ENCODE measurements at regions not wholly inside any gene's neighbourhood (a gene's known extent, or its start where the extent isn't known, plus 50 kb on each side); places are given as distances from the start of the nearest gene placed in this dataset.
A peak's percentile ranks its signal among the peaks of the same experiment; 100 is the strongest.

DNA sequence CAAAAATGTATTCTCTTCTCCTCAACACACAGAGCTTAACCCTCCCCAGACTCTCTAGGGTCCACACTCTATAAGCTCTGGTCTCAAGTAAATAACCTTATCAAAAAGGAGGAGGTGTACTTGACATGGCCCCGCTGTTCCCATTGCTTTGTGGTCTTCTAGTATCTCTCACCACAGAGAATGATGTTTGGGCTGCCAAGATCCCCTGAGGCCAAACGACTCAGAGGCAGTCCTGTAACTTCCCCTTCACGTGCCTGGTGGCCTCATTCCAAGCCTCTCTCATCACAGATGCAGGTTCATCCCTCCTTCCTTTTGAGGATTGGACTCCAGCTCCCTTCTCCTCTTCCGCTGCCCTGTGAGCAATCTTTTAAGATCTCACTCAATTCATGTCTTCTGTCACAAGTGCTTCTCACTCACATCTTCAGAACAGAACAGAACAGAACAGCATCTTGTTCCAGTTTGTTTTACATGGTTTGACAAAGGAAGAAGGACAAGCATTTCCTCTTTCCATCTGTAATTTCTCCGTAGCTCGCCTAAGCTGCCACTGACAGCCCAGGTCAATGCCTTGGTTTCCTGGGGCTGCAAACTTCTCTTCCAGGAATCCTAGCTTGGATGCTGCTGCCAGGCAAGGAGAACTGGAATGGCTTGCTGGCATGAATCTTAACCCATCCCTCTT, 541.5 kb downstream of the CD83 start:
- Mint-ChIP-seq H3K9me3 (no peaks in the 10 kb centered on the region), H3K27me3 (peaks cover 14% of the 10 kb centered on the region), H3K4me3 (no peak overlapping the region), H3K4me1 (peaks cover 34% of the 10 kb centered on the region), H3K36me3 (ENCODE audit: low read depth) (no peaks in the 10 kb centered on the region), H3K27ac (no peak overlapping the region)
- POLR2A ChIA-PET: interaction anchor here (0.7 kb wide), 1 partner anchor 199 kb away, joined by 3 read pairs; no protein-coding TSS in a partner anchor
- DNase-seq: no peak
- CTCF ChIA-PET: interaction anchor here (1.0 kb wide), 1 partner anchor 23 kb away, joined by 3 read pairs; no protein-coding TSS in a partner anchor

- ChIA-PET POLR2A (no interaction called here), CTCF (no interaction called here)
- Mint-ChIP-seq H3K27me3 (peaks cover 14% of the 10 kb centered on the region), H3K9me3 (no peaks in the 10 kb centered on the region), H3K36me3 (ENCODE audit: low read depth) (no peaks in the 10 kb centered on the region), H3K27ac (no peak overlapping the region), H3K4me1 (peaks cover 42% of the 10 kb centered on the region), H3K4me3 (no peak overlapping the region)
- no peak for DNase-seq
Measured at GRCh38 chr6:14659841-14660240, 542.3 kb downstream of the CD83 start.

GRCh38 chr6:14660806-14661579, 543.4 kb downstream of the CD83 start:
- Mint-ChIP-seq H3K4me1 (peaks cover 40% of the 10 kb centered on the region), H3K27ac (no peak overlapping the region)
- peak; percentile 46 for DNase-seq

DNA sequence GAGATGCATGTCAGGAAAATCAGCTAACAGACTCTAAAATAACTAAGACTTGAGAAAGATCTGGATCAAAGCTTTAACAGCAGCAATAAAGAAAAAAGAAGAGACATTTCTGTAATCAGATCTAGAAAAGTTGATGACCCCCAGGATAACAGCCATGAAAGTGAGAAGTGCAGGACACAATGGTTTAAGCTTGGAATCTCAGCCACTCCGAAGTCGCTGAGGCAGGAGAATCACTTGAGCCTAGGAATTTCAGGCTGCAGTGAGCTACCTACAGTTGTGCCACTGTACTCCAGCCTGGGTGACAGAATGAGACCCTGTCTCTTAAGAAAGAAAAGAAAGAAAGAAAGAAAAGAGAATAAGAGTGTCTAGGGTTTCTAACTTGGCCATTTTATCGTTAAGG, 544.1 kb downstream of the CD83 start:
- Mint-ChIP-seq H3K4me3 (no peak overlapping the region), H3K4me1 (peaks cover 40% of the 10 kb centered on the region), H3K9me3 (no peaks in the 10 kb centered on the region), H3K36me3 (ENCODE audit: low read depth) (no peaks in the 10 kb centered on the region), H3K27me3 (peaks cover 23% of the 10 kb centered on the region), H3K27ac (no peak overlapping the region)
- no peak for DNase-seq
- CTCF ChIA-PET: no interaction called here
- POLR2A ChIA-PET: interaction anchor here (1.2 to 1.5 kb wide), 2 partner anchors 26 to 49 kb away, joined by 4 to 7 read pairs; no protein-coding TSS in a partner anchor

More at GRCh38 chr6:14660806-14661579, 543.4 kb downstream of the CD83 start:
- H3K4me3 Mint-ChIP-seq: no peak overlapping the region
- ChIA-PET POLR2A (interaction anchor here (1.2 to 1.5 kb wide), 2 partner anchors 25 to 50 kb away, joined by 4 to 7 read pairs; no protein-coding TSS in a partner anchor), CTCF (no interaction called here)
- no peaks in the 10 kb centered on the region for H3K36me3 Mint-ChIP-seq (ENCODE audit: low read depth)
- peaks cover 17% of the 10 kb centered on the region for H3K27me3 Mint-ChIP-seq
- H3K9me3 Mint-ChIP-seq: no peaks in the 10 kb centered on the region

GRCh38 chr6:14664112-14664601, 546.6 kb downstream of the CD83 start:
- no peaks in the 10 kb centered on the region for H3K36me3 Mint-ChIP-seq (ENCODE audit: low read depth)
- H3K4me3 Mint-ChIP-seq: peak overlapping the region; percentile 9
- no peaks in the 10 kb centered on the region for H3K9me3 Mint-ChIP-seq
- DNase-seq: peak; percentile 21
- H3K27ac Mint-ChIP-seq: peak overlapping the region; percentile 50
- CTCF ChIA-PET: no interaction called here
- POLR2A ChIA-PET: interaction anchor here (1.7 kb wide), 1 partner anchor 28 kb away, joined by 5 read pairs; no protein-coding TSS in a partner anchor
- peaks cover 22% of the 10 kb centered on the region for H3K27me3 Mint-ChIP-seq
- H3K4me1 Mint-ChIP-seq: peaks cover 27% of the 10 kb centered on the region

DNA sequence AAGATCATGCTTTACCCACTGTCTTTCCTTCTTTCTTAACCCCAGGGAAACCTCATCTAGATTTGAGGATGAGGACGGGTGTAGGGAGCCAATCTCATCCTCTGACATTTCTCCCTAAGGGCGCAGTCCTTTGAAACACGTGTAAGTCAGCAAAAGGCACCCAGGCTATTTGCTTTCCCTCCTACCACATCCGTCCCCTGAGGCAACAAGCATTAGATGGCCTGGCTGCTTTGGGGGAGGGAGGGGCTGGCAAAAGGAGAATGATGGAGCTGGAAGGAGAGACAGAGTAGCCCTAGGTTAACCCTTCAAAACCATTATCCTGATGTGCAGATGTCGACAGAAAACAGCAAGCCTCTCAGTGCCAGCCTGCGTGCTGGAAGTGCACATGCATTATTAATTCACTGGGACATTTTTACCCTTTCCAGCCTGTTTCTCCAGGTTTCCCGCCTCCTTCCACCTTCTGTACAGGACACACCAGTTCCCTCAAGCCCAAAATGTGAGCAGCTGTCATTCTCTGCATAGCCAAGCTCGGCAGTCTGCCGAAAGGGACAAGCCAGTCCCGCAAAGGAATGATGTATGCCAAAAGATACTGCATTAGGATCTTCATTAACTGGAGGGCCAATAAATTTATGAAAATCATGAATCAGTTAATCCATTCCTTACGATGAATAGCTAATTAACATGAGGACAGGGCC, 547.2 kb downstream of the CD83 start:
- Mint-ChIP-seq H3K27ac (peak overlapping the region; percentile 50), H3K9me3 (no peaks in the 10 kb centered on the region), H3K27me3 (peaks cover 16% of the 10 kb centered on the region), H3K36me3 (ENCODE audit: low read depth) (no peaks in the 10 kb centered on the region), H3K4me1 (peaks cover 27% of the 10 kb centered on the region), H3K4me3 (peak overlapping the region; percentile 9)
- CTCF ChIA-PET: no interaction called here
- POLR2A ChIA-PET: interaction anchor here (0.6 to 1.7 kb wide), 2 partner anchors 29 to 128 kb away, joined by 3 to 5 read pairs; no protein-coding TSS in a partner anchor
- DNase-seq: peak; percentile 32

GRCh38 chr6:14665827-14666724, 548.5 kb downstream of the CD83 start:
- Mint-ChIP-seq H3K4me1 (peaks cover 27% of the 10 kb centered on the region), H3K9me3 (no peaks in the 10 kb centered on the region), H3K27ac (no peak overlapping the region), H3K36me3 (ENCODE audit: low read depth) (peaks cover 1% of the 10 kb centered on the region), H3K4me3 (no peak overlapping the region), H3K27me3 (peaks cover 15% of the 10 kb centered on the region)
- peak; percentile 37 for DNase-seq
- CTCF ChIA-PET: interaction anchor here (0.7 kb wide), 1 partner anchor 83 kb away, joined by 3 read pairs; no protein-coding TSS in a partner anchor
- POLR2A ChIA-PET: interaction anchor here (1.0 kb wide), 1 partner anchor 213 kb away, joined by 3 read pairs; no protein-coding TSS in a partner anchor

GRCh38 chr6:14670806-14671205, 553.2 kb downstream of the CD83 start:
- Mint-ChIP-seq H3K4me1 (peaks cover 21% of the 10 kb centered on the region), H3K36me3 (ENCODE audit: low read depth) (peaks cover 3% of the 10 kb centered on the region), H3K27me3 (peaks cover 14% of the 10 kb centered on the region), H3K4me3 (no peak overlapping the region), H3K9me3 (no peaks in the 10 kb centered on the region), H3K27ac (no peak overlapping the region)
- CTCF ChIA-PET: interaction anchor here (1.5 to 1.9 kb wide), 2 partner anchors 9 to 40 kb away, joined by 3 to 6 read pairs; no protein-coding TSS in a partner anchor
- POLR2A ChIA-PET: no interaction called here
- DNase-seq: no peak

DNA sequence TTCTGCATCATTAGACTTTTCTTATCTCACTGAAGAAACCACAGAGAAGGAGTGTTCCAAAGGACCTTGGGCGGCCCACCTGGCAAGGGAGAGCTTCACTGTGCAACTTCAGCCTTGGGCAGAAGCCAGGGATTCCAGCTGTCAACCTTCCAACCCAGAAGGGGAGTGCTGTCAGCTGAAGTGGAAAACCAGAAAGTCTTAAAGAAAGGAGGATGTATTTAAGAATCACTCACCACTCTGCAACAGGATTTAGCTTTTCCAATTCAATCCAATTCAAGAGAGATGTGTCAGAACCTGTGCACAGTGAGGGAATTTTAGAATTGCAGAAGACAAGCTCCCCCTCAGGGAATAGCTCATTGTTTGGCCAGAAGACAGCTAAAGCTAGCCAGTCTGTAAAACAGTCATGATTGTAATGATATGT, 553.7 kb downstream of the CD83 start:
- no peak for DNase-seq
- H3K4me1 Mint-ChIP-seq: peaks cover 16% of the 10 kb centered on the region
- CTCF ChIA-PET: interaction anchor here (1.9 kb wide), 1 partner anchor 9 kb away, joined by 6 read pairs; no protein-coding TSS in a partner anchor
- H3K27me3 Mint-ChIP-seq: peaks cover 9% of the 10 kb centered on the region
- H3K27ac Mint-ChIP-seq: no peak overlapping the region
- POLR2A ChIA-PET: no interaction called here
- no peaks in the 10 kb centered on the region for H3K9me3 Mint-ChIP-seq
- peaks cover 3% of the 10 kb centered on the region for H3K36me3 Mint-ChIP-seq (ENCODE audit: low read depth)
- no peak overlapping the region for H3K4me3 Mint-ChIP-seq

GRCh38 chr6:14671937-14672336, 554.4 kb downstream of the CD83 start:
- H3K4me1 Mint-ChIP-seq: peaks cover 12% of the 10 kb centered on the region
- no peak overlapping the region for H3K27ac Mint-ChIP-seq
- peaks cover 2% of the 10 kb centered on the region for H3K9me3 Mint-ChIP-seq
- CTCF ChIA-PET: interaction anchor here (1.9 kb wide), 1 partner anchor 8 kb away, joined by 6 read pairs; no protein-coding TSS in a partner anchor
- peaks cover 3% of the 10 kb centered on the region for H3K36me3 Mint-ChIP-seq (ENCODE audit: low read depth)
- DNase-seq: no peak
- POLR2A ChIA-PET: no interaction called here
- no peak overlapping the region for H3K4me3 Mint-ChIP-seq
- peaks cover 4% of the 10 kb centered on the region for H3K27me3 Mint-ChIP-seq

GRCh38 chr6:14673201-14673600, 555.6 kb downstream of the CD83 start:
- no peak overlapping the region for H3K4me3 Mint-ChIP-seq
- H3K36me3 Mint-ChIP-seq (ENCODE audit: low read depth): peaks cover 3% of the 10 kb centered on the region
- H3K9me3 Mint-ChIP-seq: peaks cover 3% of the 10 kb centered on the region
- H3K27me3 Mint-ChIP-seq: peaks cover 3% of the 10 kb centered on the region
- H3K4me1 Mint-ChIP-seq: peaks cover 12% of the 10 kb centered on the region
- H3K27ac Mint-ChIP-seq: no peak overlapping the region
- no peak for DNase-seq
- ChIA-PET POLR2A (no interaction called here), CTCF (no interaction called here)

- H3K9me3 Mint-ChIP-seq: peaks cover 3% of the 10 kb centered on the region
- H3K27ac Mint-ChIP-seq: peak overlapping the region; percentile 47
Measured at GRCh38 chr6:14674458-14674857, 556.9 kb downstream of the CD83 start.

More at GRCh38 chr6:14674458-14674857, 556.9 kb downstream of the CD83 start:
- peaks cover 12% of the 10 kb centered on the region for H3K4me1 Mint-ChIP-seq
- H3K27me3 Mint-ChIP-seq: no peaks in the 10 kb centered on the region
- ChIA-PET POLR2A (no interaction called here), CTCF (no interaction called here)
- H3K4me3 Mint-ChIP-seq: no peak overlapping the region
- H3K36me3 Mint-ChIP-seq (ENCODE audit: low read depth): peaks cover 3% of the 10 kb centered on the region
- DNase-seq: no peak

All from activated CD4-positive, alpha-beta memory T cell treated with anti-CD3 and anti-CD28 coated beads, Interleukin-2, amount 10 ng/mL, durations not matched to agents 7 days and 5 days (primary cell).